Smooth muscle cell (in vitro differentiated cells): ENCODE measurements at regions not wholly inside any gene's neighbourhood (a gene's known extent, or its start where the extent isn't known, plus 50 kb on each side); places are given as distances from the start of the nearest gene placed in this dataset.

Experiments used
- DNase-seq: peaks from one replicate; lab custom pipeline; 2025; ENCODE audit not compliant: unreplicated experiment; lab: John Stamatoyannopoulos, UW
- H2AFZ ChIP-seq: fragments of 200-600 bp; sonication (generic); 2 replicates; pipeline ENCODE4 v1.6.0; 2016; ENCODE audit warnings: antibody characterized with exemption, low read depth, mild to moderate bottlenecking
- H3F3A ChIP-seq: fragments of 200-600 bp; sonication (generic); 2 replicates; pipeline ENCODE4 v1.6.0; 2017; ENCODE audit warnings: antibody characterized with exemption, low read depth
- H3K27ac ChIP-seq: fragments of 200-600 bp; sonication (generic); 2 replicates; pipeline ENCODE4 v1.5.1; 2016; ENCODE audit warnings: low read depth, mild to moderate bottlenecking
- H3K27me3 ChIP-seq: fragments of 200-600 bp; sonication (generic); 2 replicates; pipeline ENCODE4 v1.6.1; 2016; ENCODE audit warnings: low read depth, mild to moderate bottlenecking
- H3K36me3 ChIP-seq: fragments of 200-600 bp; sonication (generic); 2 replicates; pipeline ENCODE4 v1.5.1; 2016; ENCODE audit warnings: low read depth
- H3K4me1 ChIP-seq: fragments of 200-600 bp; sonication (generic); 2 replicates; pipeline ENCODE4 v1.5.1; 2016; ENCODE audit warnings: low read depth
- H3K4me2 ChIP-seq: fragments of 200-600 bp; sonication (generic); 2 replicates; pipeline ENCODE4 v1.6.0; 2016; ENCODE audit warnings: mild to moderate bottlenecking
- H3K4me3 ChIP-seq: fragments of 200-600 bp; sonication (generic); 2 replicates; pipeline ENCODE4 v1.5.1; 2016; ENCODE audit warnings: mild to moderate bottlenecking
- H3K79me2 ChIP-seq: fragments of 200-600 bp; sonication (generic); 2 replicates; pipeline ENCODE4 v1.6.0; 2016; ENCODE audit warnings: low read depth, mild to moderate bottlenecking
- H3K9ac ChIP-seq: fragments of 200-600 bp; sonication (generic); 2 replicates; pipeline ENCODE4 v1.6.0; 2016; ENCODE audit warnings: low read depth
- H3K9me3 ChIP-seq: fragments of 200-600 bp; sonication (generic); replicated peaks from 2 replicates; pipeline ENCODE4 v1.5.1; 2016; ENCODE audit warnings: low read depth
- H4K20me1 ChIP-seq: fragments of 200-600 bp; sonication (generic); 2 replicates; pipeline ENCODE4 v1.6.0; 2016; ENCODE audit warnings: low read depth
- CTCF ChIP-seq: fragments of 200-600 bp; sonication (generic); IDR thresholded peaks from 2 replicates; pipeline ENCODE4 v1.5.1; 2017; ENCODE audit warnings: borderline replicate concordance, mild to moderate bottlenecking, antibody characterized with exemption; ENCODE audit not compliant: insufficient read depth, poor library complexity, severe bottlenecking
- WGBS: methylation state at CpG from one replicate; pipeline ENCODE4 v1.1.7; 2016; ENCODE audit warnings: low lambda C conversion rate; 5-methylcytosine and 5-hydroxymethylcytosine counted together

GRCh38 chr11:95378789-95379188, 147.8 kb upstream of the SESN3 start:
- Histone ChIP-seq H3K9me3 (no peaks in the 10 kb centered on the region), H2AFZ (no peak overlapping the region), H3K4me1 (peaks cover 28% of the 10 kb centered on the region), H3K9ac (no peak overlapping the region), H3K27me3 (no peaks in the 10 kb centered on the region), H4K20me1 (no peaks in the 10 kb centered on the region), H3K27ac (peak overlapping the region; percentile 93), H3K4me2 (no peak overlapping the region), H3K4me3 (no peak overlapping the region), H3K36me3 (no peaks in the 10 kb centered on the region), H3F3A (peaks cover 15% of the 10 kb centered on the region), H3K79me2 (no peaks in the 10 kb centered on the region)
- DNase-seq: no peak
- 95% methylated on average over 1 of the region's 1 CpG for WGBS
- no peak for TF ChIP-seq CTCF

GRCh38 chr11:95378111-95378510, 147.1 kb upstream of the SESN3 start:
- H3F3A ChIP-seq: peaks cover 15% of the 10 kb centered on the region
- WGBS: 38% methylated on average over 2 of the region's 2 CpGs

GRCh38 chr11:95375886-95376285, 144.9 kb upstream of the SESN3 start:
- no peak for TF ChIP-seq CTCF
- Histone ChIP-seq H3F3A (peaks cover 15% of the 10 kb centered on the region), H3K36me3 (no peaks in the 10 kb centered on the region), H3K4me1 (peaks cover 28% of the 10 kb centered on the region), H3K9ac (peak overlapping the region; percentile 69), H3K79me2 (no peaks in the 10 kb centered on the region), H3K4me2 (peak overlapping the region; percentile 76), H3K9me3 (no peaks in the 10 kb centered on the region), H3K27me3 (no peaks in the 10 kb centered on the region), H3K4me3 (no peak overlapping the region), H2AFZ (no peak overlapping the region), H4K20me1 (no peaks in the 10 kb centered on the region), H3K27ac (peak overlapping the region; percentile 93)
- no peak for DNase-seq
- 0% methylated on average over 3 of the region's 3 CpGs for WGBS

More at GRCh38 chr11:95378111-95378510, 147.1 kb upstream of the SESN3 start:
- Histone ChIP-seq H3K79me2 (no peaks in the 10 kb centered on the region), H3K36me3 (no peaks in the 10 kb centered on the region), H3K27me3 (no peaks in the 10 kb centered on the region), H3K9me3 (no peaks in the 10 kb centered on the region), H4K20me1 (no peaks in the 10 kb centered on the region), H3K9ac (no peak overlapping the region), H3K4me1 (peaks cover 28% of the 10 kb centered on the region), H3K4me2 (no peak overlapping the region), H3K27ac (peak overlapping the region; percentile 93), H2AFZ (peak overlapping the region; percentile 25), H3K4me3 (no peak overlapping the region)
- DNase-seq: no peak
- no peak for TF ChIP-seq CTCF

GRCh38 chr11:95375451-95375850, 144.4 kb upstream of the SESN3 start:
- Histone ChIP-seq H3F3A (peaks cover 15% of the 10 kb centered on the region), H3K79me2 (no peaks in the 10 kb centered on the region), H3K27me3 (no peaks in the 10 kb centered on the region), H2AFZ (no peak overlapping the region), H4K20me1 (no peaks in the 10 kb centered on the region), H3K4me1 (peaks cover 28% of the 10 kb centered on the region), H3K9ac (peak overlapping the region; percentile 46), H3K4me2 (peak overlapping the region; percentile 76), H3K4me3 (no peak overlapping the region), H3K27ac (peak overlapping the region; percentile 93), H3K36me3 (no peaks in the 10 kb centered on the region), H3K9me3 (no peaks in the 10 kb centered on the region)
- WGBS: 30% methylated on average over 1 of the region's 1 CpG
- no peak for DNase-seq
- no peak for TF ChIP-seq CTCF
